EL (cell line): ENCODE measurements at regions not wholly inside any gene's neighbourhood (a gene's known extent, or its start where the extent isn't known, plus 50 kb on each side); places are given as distances from the start of the nearest gene placed in this dataset.

Experiments
- DNase-seq: peaks from one replicate; pipeline ENCODE4 v3.0.0-alpha.2; 2016

DNA sequence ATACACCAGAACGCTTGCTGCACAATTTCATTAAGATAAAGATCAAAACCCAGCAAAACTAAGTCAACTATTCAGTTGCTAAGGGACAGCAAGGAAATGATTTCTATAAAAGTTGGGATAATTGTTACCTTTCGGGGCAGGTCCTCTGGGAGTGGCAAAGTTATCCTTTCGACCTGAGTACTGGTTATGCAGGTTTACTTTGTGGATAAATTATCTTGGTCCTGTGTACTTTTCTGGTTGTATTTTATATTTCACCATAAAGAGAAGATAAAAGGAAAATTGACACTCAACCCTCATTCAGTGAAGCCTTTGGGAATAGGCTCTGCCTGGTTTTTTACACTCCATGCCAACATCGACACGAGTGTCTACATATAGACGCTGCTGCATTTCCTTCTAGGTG lies 146.5 kb downstream of the SYK start:
- no peak for DNase-seq

DNA sequence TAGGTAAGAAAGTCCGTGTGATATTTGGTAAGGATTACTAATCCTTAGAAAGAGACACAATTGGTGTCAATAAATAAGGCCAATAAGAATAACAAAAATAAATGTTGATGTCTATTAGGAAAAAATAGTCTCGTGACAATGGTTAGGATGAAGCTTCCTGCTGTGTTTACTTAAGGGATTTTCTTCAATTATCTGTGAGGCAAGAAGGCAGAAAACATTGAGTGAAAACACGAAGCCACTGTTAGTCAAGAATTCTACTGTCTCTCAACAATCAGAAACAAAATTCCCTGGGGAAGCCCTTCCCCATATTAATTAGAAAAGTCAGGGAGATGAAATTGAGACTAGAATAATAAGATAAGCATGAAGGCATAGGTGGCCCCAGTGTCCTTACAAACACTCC lies 149.0 kb downstream of the SYK start:
- DNase-seq, result no peak

DNA sequence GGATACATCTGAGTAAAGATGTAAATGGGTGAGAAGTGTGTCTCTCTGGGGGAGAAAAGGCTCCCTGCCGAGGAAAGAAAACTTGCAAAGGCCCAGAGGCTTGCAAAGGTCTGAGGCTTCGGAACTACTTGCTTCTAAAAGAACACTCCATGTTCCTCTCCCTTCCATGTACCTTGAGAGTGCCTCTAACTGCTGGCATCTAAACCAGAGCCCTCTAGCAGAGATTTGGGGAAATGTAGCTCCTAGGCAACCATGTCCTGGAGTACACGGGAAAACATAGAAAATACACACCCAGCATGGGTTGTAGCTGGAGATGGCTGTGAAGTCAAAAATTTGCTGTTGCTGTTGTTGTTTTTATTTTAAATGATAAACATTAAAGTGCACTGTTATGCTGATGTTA lies 151.6 kb downstream of the SYK start:
- no peak for DNase-seq

DNA sequence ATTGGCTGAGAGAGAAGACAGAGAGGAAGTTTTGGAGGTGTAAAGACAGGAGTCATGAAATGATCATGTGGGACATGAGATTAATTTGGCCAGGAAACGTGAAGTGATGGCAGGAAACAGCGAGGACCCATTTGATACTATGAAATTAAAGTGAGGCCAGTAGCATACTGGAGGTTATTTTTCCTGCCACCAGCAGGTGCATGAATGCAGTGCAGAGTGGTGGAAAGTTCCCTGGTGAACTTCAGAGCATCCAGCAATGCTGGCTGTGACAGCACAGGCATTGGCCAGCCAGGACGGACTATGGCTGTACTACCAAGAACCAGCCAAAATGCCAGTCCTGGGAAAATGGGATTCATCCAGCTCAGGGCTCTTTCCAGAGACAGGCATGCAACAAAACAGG lies 152.2 kb downstream of the SYK start:
- DNase-seq, result no peak

DNA sequence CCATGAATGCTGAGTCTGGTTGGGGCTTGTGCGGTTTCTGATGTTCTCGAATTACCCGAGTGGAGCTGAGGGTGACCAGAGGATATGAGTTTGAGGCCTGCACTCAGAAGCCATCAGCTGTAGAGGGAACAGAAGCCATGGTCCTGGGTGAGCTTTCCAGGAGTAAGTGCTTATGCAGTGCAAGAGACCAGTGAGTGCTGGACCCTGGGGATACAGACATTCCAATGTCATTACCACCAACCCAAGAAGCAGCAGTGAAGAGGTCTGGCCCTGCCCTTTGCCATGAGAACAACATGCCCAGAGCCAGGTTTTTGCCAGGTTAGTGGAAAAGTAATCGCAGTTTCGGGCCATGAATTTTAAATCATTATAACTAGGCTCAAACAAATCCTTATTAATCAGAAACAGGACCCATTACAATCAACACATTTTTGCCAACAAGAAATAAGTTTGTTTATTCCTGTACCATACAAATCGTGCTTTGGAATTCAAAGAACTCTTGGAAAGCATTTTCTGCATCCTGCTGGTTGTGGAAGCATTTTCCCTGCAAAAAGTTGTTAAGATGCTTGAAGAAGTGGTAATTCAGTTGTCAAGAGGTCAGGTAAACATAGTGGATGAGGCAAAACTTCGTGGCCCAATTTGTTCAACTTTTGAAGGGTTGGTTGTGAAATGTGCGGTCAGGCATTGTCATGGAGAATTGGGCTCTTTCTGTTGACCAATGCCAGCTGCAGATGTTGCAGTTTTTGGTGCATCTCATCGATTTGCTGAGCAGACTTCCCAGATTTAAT lies 154.6 kb downstream of the SYK start:
- peak; percentile 80 for DNase-seq

DNA sequence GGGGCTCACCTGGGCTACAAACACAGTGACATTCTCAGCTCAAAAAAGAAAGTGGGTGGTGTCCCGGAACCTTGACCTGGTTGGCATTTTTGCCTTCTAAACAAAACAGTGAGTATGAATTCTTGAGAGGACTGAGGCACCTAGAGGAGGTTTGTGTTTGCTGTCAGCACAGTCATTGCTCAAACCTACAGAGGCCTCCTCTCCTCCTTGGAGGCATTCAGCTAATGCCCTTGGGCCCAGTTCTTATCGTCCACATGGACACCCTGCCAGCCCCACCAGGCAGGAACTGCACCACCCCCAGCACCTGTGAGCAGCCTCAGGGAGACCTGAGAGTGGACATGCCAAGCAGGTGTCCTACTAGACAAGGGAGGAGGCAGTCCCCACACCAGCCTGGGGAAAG lies 156.7 kb downstream of the SYK start:
- no peak for DNase-seq

DNA sequence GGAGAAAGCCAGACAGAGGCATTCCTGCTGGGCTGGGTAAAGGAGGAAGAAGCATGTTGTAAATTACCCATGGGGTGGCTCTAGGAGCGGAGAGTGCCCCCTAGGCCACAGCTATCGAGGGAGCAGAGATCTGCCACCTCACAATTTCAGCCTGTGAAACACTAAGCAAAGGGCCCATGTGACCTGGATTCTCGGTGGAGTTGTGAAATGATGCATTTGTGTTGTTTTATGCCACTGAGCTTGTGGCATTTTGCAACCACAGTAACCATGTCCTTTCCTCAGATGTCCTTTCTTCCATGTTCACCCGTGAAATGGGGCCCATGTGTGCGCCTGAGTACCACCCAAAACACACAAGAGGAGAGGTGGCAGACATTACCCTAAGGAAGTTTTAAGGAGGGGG lies 159.3 kb downstream of the SYK start:
- DNase-seq, result no peak

DNA sequence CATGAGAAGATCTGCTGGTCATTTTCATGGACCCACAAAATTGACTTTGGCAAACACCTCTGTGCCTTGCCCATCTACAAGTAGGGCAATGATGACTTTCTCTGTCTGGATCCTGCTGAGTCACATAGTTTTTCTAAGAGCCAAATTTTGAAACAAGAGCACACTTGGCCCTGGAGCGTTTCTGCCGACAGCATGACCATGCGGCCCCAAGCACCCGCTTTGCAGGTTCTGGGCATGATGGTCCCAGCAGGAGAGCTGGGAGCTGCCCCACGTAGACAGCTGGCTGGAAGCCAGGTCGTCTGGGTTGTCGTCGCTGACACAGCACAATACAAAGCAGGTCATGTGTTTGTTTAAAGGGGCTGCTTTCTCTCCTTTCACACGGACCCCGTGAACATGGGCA lies 159.8 kb downstream of the SYK start:
- no peak for DNase-seq

DNA sequence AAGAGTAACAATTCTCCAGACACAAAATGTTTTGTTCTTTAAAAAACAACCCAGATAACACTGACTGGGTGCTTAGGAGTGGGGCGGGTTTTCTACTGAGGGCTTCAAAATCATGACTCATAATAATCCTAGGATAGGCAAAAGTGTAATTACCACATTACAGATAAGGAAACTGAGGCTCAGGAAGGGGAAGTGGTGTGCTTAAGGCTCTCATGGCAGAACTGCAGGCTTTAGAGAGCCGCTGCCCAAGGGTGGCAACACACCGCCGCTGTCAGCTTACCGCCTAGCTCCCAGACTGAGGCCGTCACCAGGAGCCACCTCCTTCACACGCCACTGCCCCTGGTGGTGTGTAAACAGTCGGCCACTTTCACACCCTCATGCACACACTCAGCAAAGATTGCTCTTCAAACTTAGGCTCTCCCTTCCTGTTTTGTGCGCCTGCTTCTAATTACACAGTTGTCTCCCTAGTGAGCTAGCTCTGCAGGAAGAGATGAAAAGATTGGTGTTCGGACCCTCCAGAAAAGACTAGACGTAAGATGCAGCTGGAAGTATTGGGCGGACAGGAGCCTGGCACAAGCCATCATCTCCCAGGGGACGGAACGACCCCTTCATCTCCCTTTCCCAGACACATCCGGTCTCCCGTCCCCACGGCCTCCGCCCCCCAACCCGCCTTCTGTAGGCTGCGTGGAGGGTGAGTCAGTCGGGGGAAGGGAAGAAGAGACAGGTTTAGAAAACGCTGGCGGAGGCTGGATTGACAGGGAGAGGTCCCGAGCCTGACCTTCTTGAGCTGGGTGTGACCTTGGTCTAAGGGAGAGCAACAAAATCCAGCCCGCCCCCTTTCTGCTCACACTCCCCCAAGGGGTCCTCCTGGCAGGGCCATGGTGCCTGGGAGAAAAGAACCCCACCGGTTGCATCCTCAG lies 162.7 kb downstream of the SYK start:
- no peak for DNase-seq

DNA sequence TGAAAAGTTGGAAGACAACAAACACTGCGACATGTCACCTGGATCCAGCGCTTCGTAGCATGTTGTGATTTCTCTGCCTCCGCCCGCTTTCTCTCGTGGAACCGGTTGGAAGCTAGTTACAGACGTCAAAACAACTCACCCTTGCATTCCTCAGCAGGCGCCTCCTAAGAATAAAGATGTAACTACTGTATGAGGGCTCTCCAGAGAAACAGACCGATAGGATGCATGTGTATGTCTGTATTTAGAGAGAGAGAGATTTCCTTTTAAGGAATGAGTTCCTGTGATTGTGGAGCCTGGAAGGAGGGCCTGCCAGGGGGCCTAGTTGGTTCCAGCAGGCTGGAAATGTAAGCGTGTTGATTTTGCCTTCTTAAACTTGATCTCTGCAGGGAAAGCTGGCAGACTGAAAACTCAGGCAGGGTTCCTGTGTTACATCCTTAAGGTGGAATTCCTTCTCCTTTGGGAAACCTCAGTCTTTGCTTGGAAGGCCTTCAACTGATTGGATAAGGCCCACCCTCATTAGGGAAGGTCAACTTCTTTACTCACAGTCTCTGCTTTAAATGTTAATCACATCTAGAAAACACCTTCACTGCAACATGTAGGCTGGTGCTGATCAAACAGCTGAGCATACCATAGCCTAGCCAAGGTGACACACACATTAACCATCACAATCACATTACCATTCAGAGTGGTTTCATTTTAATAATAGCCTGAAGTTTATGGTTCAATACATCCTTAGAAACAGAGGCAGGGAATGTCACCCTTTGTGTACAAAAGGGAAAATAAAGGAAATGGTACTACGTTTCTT lies 163.8 kb downstream of the SYK start:
- DNase-seq, result no peak

DNA sequence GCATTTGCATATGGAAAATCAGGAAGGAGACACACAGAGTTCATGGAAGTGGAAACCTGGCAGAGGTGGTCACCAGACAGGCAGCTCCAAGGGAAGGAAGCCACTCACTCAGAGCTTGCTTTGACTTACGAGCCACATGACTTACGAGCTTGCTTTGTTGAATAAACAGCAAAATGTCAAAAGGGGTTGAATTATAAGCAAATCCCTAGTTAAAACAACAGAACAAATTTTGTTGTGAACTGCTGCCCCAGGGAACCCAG lies 164.3 kb downstream of the SYK start:
- DNase-seq, result no peak

DNA sequence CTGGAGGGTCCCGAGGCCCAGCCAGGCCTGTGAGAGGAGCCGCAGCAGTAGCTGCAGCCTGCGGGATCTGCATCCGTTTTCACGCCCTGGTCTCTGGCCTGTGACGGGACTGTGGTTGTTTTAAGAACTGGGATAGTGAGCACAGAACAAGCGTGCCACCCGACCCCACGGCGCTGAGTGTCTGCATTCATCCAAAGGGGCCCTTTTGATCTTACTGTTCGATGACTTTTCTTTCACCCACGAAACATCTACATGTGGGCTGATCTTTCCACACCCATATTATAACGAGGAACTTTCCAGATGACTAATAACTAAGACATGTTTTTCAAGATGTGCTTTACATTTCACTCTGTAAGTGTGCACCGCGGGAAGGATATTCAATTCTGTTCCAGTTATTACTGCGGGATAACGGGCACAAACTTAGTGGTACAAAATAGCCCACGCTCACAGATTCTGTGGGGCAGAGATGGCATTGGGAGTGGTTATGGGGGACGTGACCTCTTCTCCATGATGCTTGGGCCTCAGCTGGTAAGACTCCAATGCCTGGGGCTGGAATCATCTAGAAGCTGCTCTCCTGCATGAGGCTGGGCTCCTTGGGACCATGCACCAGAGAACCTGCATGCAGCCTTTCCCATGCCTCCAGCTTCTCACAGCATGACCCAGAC lies 165.0 kb downstream of the SYK start:
- peak; percentile 61 for DNase-seq

DNA sequence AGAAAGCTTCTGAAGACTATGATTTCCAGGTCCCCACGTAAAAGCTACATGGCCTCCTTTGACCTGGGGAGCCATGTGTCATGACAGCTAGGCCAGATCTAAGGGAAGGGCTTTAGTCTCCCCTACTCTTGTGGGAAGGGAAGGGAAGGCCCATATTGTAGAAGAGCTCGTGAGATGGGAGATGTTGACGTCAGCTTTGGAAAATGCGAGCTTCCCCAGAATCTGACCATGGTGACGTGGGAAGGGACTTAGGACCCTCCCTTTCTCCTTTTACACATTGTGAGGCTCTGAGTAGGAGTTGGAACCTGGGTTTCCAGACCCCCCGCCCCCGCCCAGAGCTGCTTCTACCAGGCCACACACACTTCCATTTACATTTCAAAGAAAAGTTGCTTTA lies 165.5 kb downstream of the SYK start:
- DNase-seq, result no peak

DNA sequence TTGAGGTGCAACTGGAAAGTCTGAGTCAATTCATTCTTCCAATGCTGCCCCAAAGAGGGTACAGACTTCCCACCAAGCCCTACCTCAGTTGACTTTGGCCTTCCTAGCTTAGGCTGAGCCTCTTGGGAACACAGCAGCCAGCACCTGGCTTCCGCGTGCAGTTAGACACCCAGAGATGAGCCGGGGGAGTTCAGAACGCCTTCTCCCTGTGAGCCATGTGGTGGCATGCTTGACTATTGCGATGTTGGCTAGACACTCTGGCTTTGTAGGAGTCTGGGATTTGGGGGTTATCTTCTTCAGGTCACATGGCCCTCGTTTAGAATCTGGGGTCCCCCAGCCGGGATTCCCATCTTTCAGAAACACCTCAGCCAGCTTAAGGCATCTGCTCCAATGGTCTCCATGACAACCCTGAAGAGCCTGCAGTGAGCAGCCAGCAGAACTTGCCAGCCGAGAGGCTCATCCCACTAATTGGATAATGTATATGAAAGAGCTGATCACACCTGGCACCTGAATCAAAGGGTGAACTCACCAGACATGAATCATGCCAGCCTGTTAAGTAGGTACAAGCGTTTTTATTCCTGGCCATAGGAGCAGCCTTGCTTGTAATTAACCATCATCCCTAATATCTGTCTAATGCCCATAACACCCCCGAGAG lies 167.5 kb downstream of the SYK start:
- DNase-seq, result no peak

DNA sequence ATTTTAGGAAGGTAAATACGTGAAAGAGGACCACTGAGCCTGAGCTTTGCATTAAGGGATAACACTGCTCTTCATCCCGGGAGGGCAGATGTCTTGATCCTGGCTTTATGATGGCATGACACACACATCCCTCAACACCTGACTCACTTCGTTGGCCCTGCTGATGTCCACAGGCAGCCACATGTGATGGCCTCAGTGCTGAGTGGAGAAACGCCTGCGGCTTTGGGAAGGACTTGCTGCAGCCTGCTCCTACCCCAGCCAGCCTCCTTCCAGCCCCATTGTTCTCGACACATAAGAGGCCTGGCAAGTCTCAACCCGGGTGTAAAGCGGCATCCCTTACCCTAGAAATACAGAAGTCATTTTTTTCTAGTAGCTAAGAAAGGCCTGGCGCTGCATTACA lies 169.0 kb downstream of the SYK start:
- DNase-seq, result peak; percentile 41

DNA sequence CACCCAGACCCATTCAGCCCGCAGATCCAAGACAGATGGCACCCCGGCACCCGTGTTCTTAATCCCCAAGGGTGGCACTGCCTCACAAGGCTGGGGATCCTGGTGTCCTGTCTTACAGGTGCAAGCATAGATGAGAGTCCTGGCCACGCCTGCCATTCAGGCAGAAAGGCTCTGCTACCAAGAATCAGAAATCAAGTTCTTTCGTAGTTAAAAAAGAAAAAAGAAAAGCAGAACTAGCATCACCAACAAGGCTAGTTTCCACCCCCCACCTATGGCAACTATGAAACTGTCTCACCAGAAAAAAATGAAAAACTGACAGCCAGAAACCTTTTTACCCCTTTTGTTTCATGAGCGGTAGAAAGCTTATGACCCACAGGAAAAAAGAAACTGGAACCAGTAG lies 170.4 kb downstream of the SYK start:
- DNase-seq, result no peak

DNA sequence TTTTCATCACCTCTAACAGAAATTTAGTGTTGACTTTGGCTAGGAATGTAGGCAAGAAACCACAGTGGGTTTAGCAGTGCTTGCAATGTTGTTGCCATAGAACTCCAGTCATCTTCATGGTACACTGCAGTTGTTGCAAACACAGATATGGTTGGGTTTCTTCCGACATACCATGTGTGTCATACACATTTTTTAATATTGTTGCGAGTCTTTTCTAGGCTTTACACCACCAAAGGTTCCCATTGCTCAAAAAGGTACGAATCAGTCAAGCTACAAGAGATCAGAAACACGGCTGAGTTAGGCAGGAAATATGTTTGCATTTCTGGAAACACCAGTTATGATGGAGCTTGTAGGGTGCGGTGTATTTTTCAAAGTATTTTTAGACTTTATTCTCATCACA lies 172.4 kb downstream of the SYK start:
- no peak for DNase-seq

DNA sequence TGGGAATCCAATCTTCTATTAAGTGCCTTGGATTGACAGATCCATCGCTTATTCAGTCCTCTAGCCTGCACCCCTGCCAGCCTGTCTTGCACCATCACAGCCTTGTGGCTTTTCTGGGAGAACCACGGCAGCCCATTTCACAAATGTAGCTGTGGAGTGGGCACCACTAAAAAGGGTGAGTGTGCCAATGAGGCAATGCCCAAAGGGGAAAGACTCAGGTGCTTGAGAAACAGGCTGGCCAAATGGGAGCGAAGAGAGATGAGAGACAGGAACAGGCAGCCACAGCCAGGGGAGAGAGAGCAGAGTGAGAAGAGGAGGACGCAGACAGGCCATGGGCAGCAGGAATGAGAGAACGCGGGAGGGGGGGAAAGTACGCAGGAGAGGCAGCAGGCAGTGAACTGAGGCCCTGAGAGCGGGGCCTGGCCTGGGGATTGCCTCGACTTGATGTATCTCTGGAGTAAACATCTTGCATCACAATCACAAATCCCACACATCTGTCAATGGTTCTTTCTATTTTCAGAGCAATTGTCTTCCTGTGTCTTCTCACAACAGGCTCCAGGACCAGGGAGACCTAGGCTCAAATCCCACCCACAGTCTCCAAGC lies 173.1 kb downstream of the SYK start:
- no peak for DNase-seq

DNA sequence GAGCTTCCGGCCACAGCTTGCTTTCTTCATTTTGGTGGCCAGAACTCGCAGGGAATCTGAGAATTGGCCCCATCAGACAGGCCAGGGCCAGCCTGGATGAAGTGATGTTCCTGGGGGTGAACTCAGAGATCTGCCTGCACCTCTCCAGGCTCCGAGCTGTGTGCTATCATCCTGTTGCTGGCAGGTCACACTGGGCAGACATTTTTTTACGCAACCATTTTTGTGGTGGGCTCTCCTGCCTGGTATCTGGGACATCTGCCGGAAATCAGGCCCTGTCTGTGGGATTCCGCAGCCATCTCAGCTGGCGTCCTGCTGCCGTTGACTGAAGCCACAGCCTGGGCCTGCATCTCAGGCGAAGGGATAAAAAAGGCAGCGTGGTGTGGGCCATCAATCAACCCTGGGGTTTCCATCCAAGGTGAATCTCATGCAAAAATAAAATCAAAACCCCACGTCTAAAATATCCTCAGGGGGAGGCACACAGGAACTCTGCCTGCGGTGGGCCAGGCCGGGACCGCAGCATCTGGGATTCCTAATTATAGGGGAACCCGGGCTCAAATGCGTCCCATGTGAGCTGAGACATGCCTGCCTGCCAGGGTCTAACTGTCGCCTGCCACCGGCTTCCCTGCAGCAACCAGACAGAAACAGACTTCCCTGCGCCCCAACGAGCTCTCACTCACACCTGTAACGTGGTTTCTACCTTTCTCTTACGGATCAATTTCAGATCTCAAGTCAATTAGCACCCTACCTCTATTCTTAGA lies 174.3 kb downstream of the SYK start:
- no peak for DNase-seq

DNA sequence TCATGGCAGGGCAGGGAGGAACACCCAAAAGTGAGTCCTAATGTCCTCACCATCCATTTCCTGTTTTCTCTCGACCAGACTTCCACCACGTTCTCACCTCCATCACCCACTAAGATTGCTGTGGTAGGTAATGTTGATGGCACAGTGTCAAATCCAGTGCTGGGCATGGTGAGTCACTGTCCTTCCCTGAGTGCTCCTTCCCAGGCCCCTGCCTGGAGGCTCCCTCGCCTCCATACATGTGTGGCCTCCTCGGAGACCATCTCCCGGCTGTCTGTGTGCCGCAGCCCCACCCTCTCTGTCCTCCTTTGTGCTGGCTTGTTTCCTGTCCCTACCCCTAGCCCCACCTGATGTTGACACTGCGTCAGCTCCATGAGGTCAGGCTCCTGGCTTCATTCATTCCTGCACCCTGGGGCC lies 177.5 kb downstream of the SYK start:
- DNase-seq, result no peak

DNA sequence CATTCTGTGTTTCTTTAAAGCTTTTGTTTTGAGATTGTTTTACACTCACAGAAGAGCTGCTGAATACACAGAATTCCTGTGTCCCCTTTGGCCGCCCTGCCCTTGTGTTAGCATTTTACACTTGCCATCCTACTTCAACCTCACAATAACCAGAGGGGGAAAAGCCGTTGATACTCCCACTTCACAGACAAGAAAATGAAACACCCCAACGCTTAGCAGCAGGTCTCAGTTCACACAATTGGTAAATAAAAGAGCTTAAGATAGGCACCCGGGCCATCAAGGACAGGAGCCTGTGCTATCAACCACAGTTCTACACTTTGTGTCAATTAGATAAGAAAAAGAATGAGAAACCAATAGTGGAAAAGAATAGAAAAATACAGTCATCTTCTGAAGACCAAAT lies 178.0 kb downstream of the SYK start:
- DNase-seq, result no peak
